Fibroblast of mammary gland (primary cell): ENCODE measurements at regions not wholly inside any gene's neighbourhood (a gene's known extent, or its start where the extent isn't known, plus 50 kb on each side); places are given as distances from the start of the nearest gene placed in this dataset.

Source experiments
- DNase-seq: peaks from one replicate; pipeline ENCODE4 v3.0.0-alpha.2; 2010; ENCODE audit warnings: low read depth
- H3K4me3 ChIP-seq: 2 replicates; pipeline ENCODE4 v1.5.1; 2011; ENCODE audit warnings: low read depth, mild to moderate bottlenecking, low read length, moderate library complexity; ENCODE audit not compliant: control insufficient read depth
- CTCF ChIP-seq: conservative IDR thresholded peaks from 2 replicates; pipeline ENCODE4 v1.5.1; 2011; ENCODE audit warnings: low read depth, low read length, inconsistent platforms; ENCODE audit not compliant: control insufficient read depth, insufficient read depth

GRCh38 chr10:31594347-31594873 lies 275.4 kb downstream of the ZEB1 start:
- no peak for TF ChIP-seq CTCF
- no peak for DNase-seq
- H3K4me3 ChIP-seq = no peak overlapping the region

- DNase-seq = peak; percentile 6
- no peak for TF ChIP-seq CTCF
- H3K4me3 ChIP-seq = no peak overlapping the region
Observed at GRCh38 chr10:31593124-31593523, 274.1 kb downstream of the ZEB1 start.

- no peak overlapping the region for H3K4me3 ChIP-seq
- TF ChIP-seq CTCF = no peak
- no peak for DNase-seq
Observed at GRCh38 chr10:31591569-31591968, 272.6 kb downstream of the ZEB1 start.

- no peak overlapping the region for H3K4me3 ChIP-seq
- no peak for DNase-seq
- no peak for TF ChIP-seq CTCF
Observed at GRCh38 chr10:31590023-31590800, 271.2 kb downstream of the ZEB1 start.

- H3K4me3 ChIP-seq = no peak overlapping the region
- TF ChIP-seq CTCF = no peak
- DNase-seq = no peak
Observed at GRCh38 chr10:31587691-31588090, 268.7 kb downstream of the ZEB1 start.

- no peak overlapping the region for H3K4me3 ChIP-seq
- TF ChIP-seq CTCF = no peak
- no peak for DNase-seq
Observed at GRCh38 chr10:31586723-31587638, 268.0 kb downstream of the ZEB1 start.
